IMR-90 (cell line): ENCODE measurements at regions not wholly inside any gene's neighbourhood (a gene's known extent, or its start where the extent isn't known, plus 50 kb on each side); places are given as distances from the start of the nearest gene placed in this dataset.

Experiments used
- ATAC-seq: fragments of 200-7000 bp; cut with Tn5 transposase; 2 replicates; pipeline ENCODE4 v1.9.1; 2020; ENCODE audit warnings: low read depth, mild to moderate bottlenecking, moderate library complexity
- BruUV-seq: library from RNA; stranded (reverse); fragments of 400-500 nt; replicated peaks from 2 replicates; lab custom pipeline; 2021; lab: Mats Ljungman, UMichigan
- CTCF ChIA-PET: fragments of 300-600 bp; formaldehyde crosslinking; extraction: SDS; loops from one replicate; lab custom pipeline; 2021; ENCODE audit warnings: antibody characterized with exemption; lab: Yijun Ruan, JAX
- POLR2A ChIA-PET: fragments of 300-600 bp; sonication (Branson Sonifier 250); formaldehyde crosslinking; loops from one replicate; lab custom pipeline; 2022; ENCODE audit warnings: antibody characterized with exemption; ENCODE audit not compliant: unreplicated experiment; lab: Charles Lee
- DNase-seq: peaks from one replicate; pipeline ENCODE4 v3.0.0; 2013
- H2AFZ ChIP-seq: replicated peaks from 2 replicates; pipeline ENCODE3; 2013; ENCODE audit warnings: low read length, mild to moderate bottlenecking; ENCODE audit not compliant: poor library complexity
- H2AK5ac ChIP-seq: 2 replicates; pipeline ENCODE4 v1.6.1; 2013; ENCODE audit warnings: low read depth, low read length, inconsistent platforms
- H2AK9ac ChIP-seq: replicated peaks from 2 replicates; pipeline ENCODE3; 2013; ENCODE audit warnings: mild to moderate bottlenecking, low read depth, low read length, moderate library complexity; ENCODE audit not compliant: poor library complexity
- H2BK120ac ChIP-seq: 2 replicates; pipeline ENCODE4 v1.6.1; 2013; ENCODE audit warnings: low read depth, low read length, inconsistent platforms
- H2BK15ac ChIP-seq: 3 replicates; pipeline ENCODE4 v1.6.1; 2013; ENCODE audit warnings: low read depth, low read length, inconsistent platforms
- H2BK20ac ChIP-seq: 2 replicates; pipeline ENCODE4 v1.6.1; 2013; ENCODE audit warnings: low read depth, mild to moderate bottlenecking, inconsistent platforms, low read length, moderate library complexity
- H2BK5ac ChIP-seq: 2 replicates; pipeline ENCODE4 v1.6.1; 2013; ENCODE audit warnings: mild to moderate bottlenecking, low read depth, low read length, inconsistent platforms; ENCODE audit not compliant: poor library complexity, severe bottlenecking
- H3K14ac ChIP-seq: replicated peaks from 2 replicates; pipeline ENCODE4 v1.6.1; 2013; ENCODE audit warnings: low read depth, low read length, inconsistent platforms
- H3K18ac ChIP-seq: 2 replicates; pipeline ENCODE4 v1.6.1; 2013; ENCODE audit warnings: low read depth, low read length, control low read depth
- H3K23ac ChIP-seq: 2 replicates; pipeline ENCODE4 v1.6.1; 2013; ENCODE audit warnings: low read depth, low read length, inconsistent platforms
- H3K27ac ChIP-seq: 2 replicates; pipeline ENCODE4 v1.5.1; 2013; ENCODE audit warnings: mild to moderate bottlenecking, control low read depth, low read length; ENCODE audit not compliant: insufficient read depth
- H3K27me3 ChIP-seq: 2 replicates; pipeline ENCODE4 v1.6.1; 2013; ENCODE audit warnings: low read length; ENCODE audit not compliant: control insufficient read depth, insufficient read depth
- H3K36me3 ChIP-seq: 2 replicates; pipeline ENCODE4 v1.6.1; 2013; ENCODE audit warnings: low read length, mixed read lengths; ENCODE audit not compliant: control insufficient read depth, insufficient read depth
- H3K4ac ChIP-seq: 2 replicates; pipeline ENCODE4 v1.6.1; 2013; ENCODE audit warnings: low read depth, low read length, inconsistent platforms
- H3K4me1 ChIP-seq: 2 replicates; pipeline ENCODE4 v1.6.1; 2013; ENCODE audit warnings: low read length, mixed read lengths; ENCODE audit not compliant: control insufficient read depth, insufficient read depth
- H3K4me2 ChIP-seq: 2 replicates; pipeline ENCODE4 v1.6.1; 2013; ENCODE audit warnings: low read depth, mild to moderate bottlenecking, control low read depth, low read length, moderate library complexity
- H3K4me3 ChIP-seq: 2 replicates; pipeline ENCODE4 v1.5.1; 2013; ENCODE audit warnings: low read depth, mild to moderate bottlenecking, control low read depth, low read length, moderate library complexity; ENCODE audit not compliant: insufficient read depth
- H3K56ac ChIP-seq: 2 replicates; pipeline ENCODE4 v1.6.1; 2013; ENCODE audit warnings: low read length, inconsistent platforms; ENCODE audit not compliant: insufficient read depth; ENCODE audit errors: extremely low read depth
- H3K79me1 ChIP-seq, 2 experiments: 2 replicates each; pipeline ENCODE4 v1.6.1; 2013; ENCODE audit warnings: low read length in 2 of 2, inconsistent platforms in 1 of 2, low read depth in 1 of 2
- H3K9ac ChIP-seq: 2 replicates; pipeline ENCODE4 v1.6.1; 2013; ENCODE audit warnings: low read depth, low read length, control low read depth
- H3K9me1 ChIP-seq: 2 replicates; pipeline ENCODE4 v1.6.1; 2013; ENCODE audit warnings: low read length, inconsistent platforms; ENCODE audit not compliant: insufficient read depth
- H3K9me3 ChIP-seq: 2 replicates; pipeline ENCODE4 v1.6.1; 2013; ENCODE audit warnings: low read length; ENCODE audit not compliant: control insufficient read depth, insufficient read depth
- H4K20me1 ChIP-seq: 2 replicates; pipeline ENCODE4 v1.6.1; 2013; ENCODE audit warnings: low read length, inconsistent platforms; ENCODE audit not compliant: insufficient read depth
- H4K5ac ChIP-seq: 2 replicates; pipeline ENCODE4 v1.6.1; 2013; ENCODE audit warnings: mild to moderate bottlenecking, low read depth, low read length, control low read depth
- H4K8ac ChIP-seq, 2 experiments: 2 replicates each; pipeline ENCODE4 v1.6.1; 2013; ENCODE audit warnings: low read depth in 2 of 2, low read length in 2 of 2, control low read depth in 1 of 2, inconsistent platforms in 1 of 2
- H4K91ac ChIP-seq: 2 replicates; pipeline ENCODE4 v1.6.1; 2013; ENCODE audit warnings: low read depth, low read length, inconsistent platforms; ENCODE audit not compliant: insufficient read depth
- BHLHE40 ChIP-seq: fragments of 150-350 bp; IDR thresholded peaks from 2 replicates; pipeline ENCODE4 v1.6.1; 2016; ENCODE audit warnings: mild to moderate bottlenecking, low read depth, low read length
- CEBPB ChIP-seq: IDR thresholded peaks from 2 replicates; pipeline ENCODE4 v1.6.1; 2012; ENCODE audit warnings: low read depth, low read length, improper control_type of control experiment
- CHD1 ChIP-seq: IDR thresholded peaks from 2 replicates; pipeline ENCODE4 v1.6.1; 2012; ENCODE audit warnings: low read depth, low read length, improper control_type of control experiment
- FOS ChIP-seq: fragments of 150-350 bp; IDR thresholded peaks from 2 replicates; pipeline ENCODE4 v1.6.1; 2016; ENCODE audit warnings: low read depth, low read length
- MAFK ChIP-seq: IDR thresholded peaks from 2 replicates; pipeline ENCODE4 v1.6.1; 2012; ENCODE audit warnings: low read depth, low read length, improper control_type of control experiment
- MAZ ChIP-seq: IDR thresholded peaks from 2 replicates; pipeline ENCODE4 v1.6.1; 2012; ENCODE audit warnings: low read depth, mild to moderate bottlenecking, low read length, improper control_type of control experiment, moderate library complexity, borderline replicate concordance
- MXI1 ChIP-seq: IDR thresholded peaks from 2 replicates; pipeline ENCODE4 v1.6.1; 2012; ENCODE audit warnings: low read depth, mild to moderate bottlenecking, low read length, moderate library complexity, borderline replicate concordance
- NFE2L2 ChIP-seq: fragments of 150-350 bp; IDR thresholded peaks from 2 replicates; pipeline ENCODE4 v1.6.1; 2016; ENCODE audit warnings: low read depth, mild to moderate bottlenecking, low read length
- POLR2A ChIP-seq: IDR thresholded peaks from 2 replicates; pipeline ENCODE4 v1.6.1; 2012; ENCODE audit warnings: mild to moderate bottlenecking, low read depth, low read length
- RAD21 ChIP-seq: IDR thresholded peaks from 2 replicates; pipeline ENCODE4 v1.6.1; 2012; ENCODE audit warnings: low read length, improper control_type of control experiment
- RCOR1 ChIP-seq: IDR thresholded peaks from 2 replicates; pipeline ENCODE4 v1.6.1; 2012; ENCODE audit warnings: mild to moderate bottlenecking, low read length, improper control_type of control experiment; ENCODE audit not compliant: insufficient replicate concordance
- RFX5 ChIP-seq: IDR thresholded peaks from 2 replicates; pipeline ENCODE4 v1.8.0; 2012; ENCODE audit warnings: low read depth, mild to moderate bottlenecking, low read length, moderate library complexity
- SMC3 ChIP-seq: fragments of 150-350 bp; IDR thresholded peaks from 2 replicates; pipeline ENCODE4 v1.6.1; 2016; ENCODE audit warnings: low read depth, mild to moderate bottlenecking, antibody characterized with exemption, low read length, moderate library complexity
- WGBS, 2 experiments: methylation state at CpG; one replicate each; pipeline versions ENCODE4 v1.1.5 to v1.1.7; 2013; ENCODE audit warnings: missing lambda C conversion rate in 2 of 2; ENCODE audit not compliant: insufficient read length in 1 of 2; ENCODE audit errors: extremely low coverage in 2 of 2; 5-methylcytosine and 5-hydroxymethylcytosine counted together
- dilution Hi-C: fragments of 300-500 bp; cut with HindIII; formaldehyde crosslinking; loops from one replicate; pipeline ENCODE4 v1.14.3; 2018; ENCODE audit warnings: low sequenced_read_pairs; ENCODE audit not compliant: unreplicated experiment
- in situ Hi-C: fragments of 300-500 bp; cut with MboI; formaldehyde crosslinking; loops from 3 replicates; pipeline ENCODE4 v1.14.3; 2019; ENCODE audit warnings: low sequenced_read_pairs, inconsistent platforms, mixed read lengths
- intact Hi-C: fragments of 100-400 bp; cut with micrococcal nuclease; formaldehyde crosslinking; loops from 2 replicates; pipeline ENCODE4 v1.10.0; 2022
- TF ChIP-seq, protein P1 (sequence below): conservative IDR thresholded peaks from 2 replicates; pipeline ENCODE4 v1.5.1; 2012; ENCODE audit warnings: mild to moderate bottlenecking, low read depth, low read length, improper control_type of control experiment
- TF ChIP-seq, protein P2 (sequence below): fragments of 150-350 bp; IDR thresholded peaks from 2 replicates; pipeline ENCODE4 v1.6.1; 2017; ENCODE audit warnings: mild to moderate bottlenecking, antibody characterized with exemption, low read length, low read depth
- TF ChIP-seq, protein P3 (sequence below): fragments of 150-350 bp; IDR thresholded peaks from 2 replicates; pipeline ENCODE4 v1.6.1; 2016; ENCODE audit warnings: low read depth, mild to moderate bottlenecking, low read length, moderate library complexity, borderline replicate concordance

DNA sequence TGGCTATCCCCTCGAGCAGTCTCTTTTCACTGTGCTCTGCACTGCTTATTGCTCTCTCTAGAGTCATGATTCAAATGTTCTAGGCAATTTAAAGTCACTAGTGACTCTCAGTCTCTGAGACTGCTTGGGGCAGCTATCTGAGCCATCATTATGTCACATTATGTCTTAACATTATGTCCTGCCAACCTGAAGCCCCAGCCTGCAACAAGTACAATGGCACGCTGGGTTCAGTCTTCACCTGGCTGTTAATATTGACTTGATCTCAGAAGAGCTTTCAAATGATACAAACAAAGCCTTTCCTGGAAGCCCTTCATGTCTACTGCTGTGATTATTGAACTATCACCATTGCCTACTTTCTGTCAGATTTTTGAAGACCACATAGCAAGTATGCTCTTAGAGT lies 128.1 kb upstream of the GRM7 start:
- BruUV-seq, result no TSS peak
- Histone ChIP-seq H3K36me3 (no peaks in the 10 kb centered on the region), H3K4ac (no peak overlapping the region), H2BK5ac (no peak overlapping the region), H4K20me1 (no peaks in the 10 kb centered on the region), H3K14ac (no peak overlapping the region), H2BK20ac (no peak overlapping the region), H3K79me1 (no peaks in the 10 kb centered on the region), H4K8ac (no peak overlapping the region), H4K5ac (no peak overlapping the region), H3K27ac (no peak overlapping the region), H2AK9ac (no peak overlapping the region), H3K18ac (no peak overlapping the region), H3K4me3 (no peak overlapping the region), H3K23ac (no peak overlapping the region), H3K9me1 (no peaks in the 10 kb centered on the region), H2AFZ (no peak overlapping the region), H3K27me3 (no peaks in the 10 kb centered on the region), H4K91ac (no peak overlapping the region), H2BK120ac (no peak overlapping the region), H3K4me1 (no peaks in the 10 kb centered on the region), H2BK15ac (no peak overlapping the region), H3K9ac (no peak overlapping the region), H3K4me2 (no peak overlapping the region), H3K9me3 (peaks cover 6% of the 10 kb centered on the region), H2AK5ac (no peak overlapping the region), H3K56ac (no peak overlapping the region)
- WGBS, 2 experiments, result 0% methylated on average over 1 of the region's 2 CpGs; no CpG with 5 or more reads in 1 of the 2 experiments
- in situ Hi-C loops, result no loop called here
- ATAC-seq (no peak), DNase-seq (no peak)
- intact Hi-C loops, result no loop called here
- CTCF ChIA-PET, result interaction anchor here (0.6 kb wide), 1 partner anchor 847 kb away, joined by 3 read pairs; no protein-coding TSS in a partner anchor
- TF ChIP-seq RFX5 (no peak), FOS (no peak), SMC3 (no peak), MAFK (no peak), RAD21 (no peak), RCOR1 (no peak), BHLHE40 (no peak), CEBPB (no peak), POLR2A (no peak), MXI1 (no peak), MAZ (no peak), CHD1 (no peak), NFE2L2 (no peak)
- TF ChIP-seq, protein P1, sequence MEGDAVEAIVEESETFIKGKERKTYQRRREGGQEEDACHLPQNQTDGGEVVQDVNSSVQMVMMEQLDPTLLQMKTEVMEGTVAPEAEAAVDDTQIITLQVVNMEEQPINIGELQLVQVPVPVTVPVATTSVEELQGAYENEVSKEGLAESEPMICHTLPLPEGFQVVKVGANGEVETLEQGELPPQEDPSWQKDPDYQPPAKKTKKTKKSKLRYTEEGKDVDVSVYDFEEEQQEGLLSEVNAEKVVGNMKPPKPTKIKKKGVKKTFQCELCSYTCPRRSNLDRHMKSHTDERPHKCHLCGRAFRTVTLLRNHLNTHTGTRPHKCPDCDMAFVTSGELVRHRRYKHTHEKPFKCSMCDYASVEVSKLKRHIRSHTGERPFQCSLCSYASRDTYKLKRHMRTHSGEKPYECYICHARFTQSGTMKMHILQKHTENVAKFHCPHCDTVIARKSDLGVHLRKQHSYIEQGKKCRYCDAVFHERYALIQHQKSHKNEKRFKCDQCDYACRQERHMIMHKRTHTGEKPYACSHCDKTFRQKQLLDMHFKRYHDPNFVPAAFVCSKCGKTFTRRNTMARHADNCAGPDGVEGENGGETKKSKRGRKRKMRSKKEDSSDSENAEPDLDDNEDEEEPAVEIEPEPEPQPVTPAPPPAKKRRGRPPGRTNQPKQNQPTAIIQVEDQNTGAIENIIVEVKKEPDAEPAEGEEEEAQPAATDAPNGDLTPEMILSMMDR, result no peak
- TF ChIP-seq, protein P2, sequence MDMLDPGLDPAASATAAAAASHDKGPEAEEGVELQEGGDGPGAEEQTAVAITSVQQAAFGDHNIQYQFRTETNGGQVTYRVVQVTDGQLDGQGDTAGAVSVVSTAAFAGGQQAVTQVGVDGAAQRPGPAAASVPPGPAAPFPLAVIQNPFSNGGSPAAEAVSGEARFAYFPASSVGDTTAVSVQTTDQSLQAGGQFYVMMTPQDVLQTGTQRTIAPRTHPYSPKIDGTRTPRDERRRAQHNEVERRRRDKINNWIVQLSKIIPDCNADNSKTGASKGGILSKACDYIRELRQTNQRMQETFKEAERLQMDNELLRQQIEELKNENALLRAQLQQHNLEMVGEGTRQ, result no peak
- TF ChIP-seq, protein P3, sequence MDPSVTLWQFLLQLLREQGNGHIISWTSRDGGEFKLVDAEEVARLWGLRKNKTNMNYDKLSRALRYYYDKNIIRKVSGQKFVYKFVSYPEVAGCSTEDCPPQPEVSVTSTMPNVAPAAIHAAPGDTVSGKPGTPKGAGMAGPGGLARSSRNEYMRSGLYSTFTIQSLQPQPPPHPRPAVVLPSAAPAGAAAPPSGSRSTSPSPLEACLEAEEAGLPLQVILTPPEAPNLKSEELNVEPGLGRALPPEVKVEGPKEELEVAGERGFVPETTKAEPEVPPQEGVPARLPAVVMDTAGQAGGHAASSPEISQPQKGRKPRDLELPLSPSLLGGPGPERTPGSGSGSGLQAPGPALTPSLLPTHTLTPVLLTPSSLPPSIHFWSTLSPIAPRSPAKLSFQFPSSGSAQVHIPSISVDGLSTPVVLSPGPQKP, result no peak
- dilution Hi-C loops, result no loop called here
- POLR2A ChIA-PET, result no interaction called here
